H9 (cell line): ENCODE measurements at regions not wholly inside any gene's neighbourhood (a gene's known extent, or its start where the extent isn't known, plus 50 kb on each side); places are given as distances from the start of the nearest gene placed in this dataset.
A peak's percentile ranks its signal among the peaks of the same experiment; 100 is the strongest.

Source experiments
- DNase-seq: peaks from one replicate; pipeline ENCODE4 v3.0.0-alpha.2; 2017
- H2AFZ ChIP-seq: one replicate; pipeline ENCODE4 v1.6.1; 2013; ENCODE audit warnings: mild to moderate bottlenecking, low read length, control low read depth, moderate library complexity
- H2AK5ac ChIP-seq: 2 replicates; pipeline ENCODE4 v1.6.1; 2013; ENCODE audit warnings: low read length, control low read depth, mixed read lengths; ENCODE audit not compliant: insufficient read length
- H2BK120ac ChIP-seq: one replicate; pipeline ENCODE4 v1.6.1; 2013; ENCODE audit warnings: low read depth, mild to moderate bottlenecking, low read length, control low read depth, inconsistent platforms; ENCODE audit not compliant: poor library complexity, severe bottlenecking
- H2BK12ac ChIP-seq: 2 replicates; pipeline ENCODE4 v1.6.1; 2013; ENCODE audit warnings: low read length, control low read depth, mixed read lengths, low read depth; ENCODE audit not compliant: insufficient read length
- H2BK15ac ChIP-seq: 2 replicates; pipeline ENCODE4 v1.6.1; 2013; ENCODE audit warnings: low read depth, low read length, control low read depth
- H2BK20ac ChIP-seq: one replicate; pipeline ENCODE4 v1.6.1; 2013; ENCODE audit warnings: low read depth, mild to moderate bottlenecking, low read length, control low read depth, inconsistent platforms; ENCODE audit not compliant: poor library complexity, severe bottlenecking
- H2BK5ac ChIP-seq: 2 replicates; pipeline ENCODE4 v1.6.1; 2013; ENCODE audit warnings: low read length, control low read depth, mixed read lengths; ENCODE audit not compliant: insufficient read length
- H3K14ac ChIP-seq: 2 replicates; pipeline ENCODE4 v1.6.1; 2013; ENCODE audit warnings: low read length, control low read depth; ENCODE audit not compliant: insufficient read depth
- H3K18ac ChIP-seq: 2 replicates; pipeline ENCODE4 v1.6.1; 2013; ENCODE audit warnings: low read depth, mild to moderate bottlenecking, mixed read lengths, low read length, control low read depth; ENCODE audit not compliant: insufficient read length
- H3K23ac ChIP-seq: 2 replicates; pipeline ENCODE4 v1.6.1; 2013; ENCODE audit warnings: low read length, control low read depth, mixed read lengths, low read depth; ENCODE audit not compliant: insufficient read length
- H3K23me2 ChIP-seq: 2 replicates; pipeline ENCODE4 v1.6.1; 2013; ENCODE audit warnings: low read depth, mild to moderate bottlenecking, mixed read lengths, low read length, control low read depth; ENCODE audit not compliant: insufficient read length, poor library complexity, severe bottlenecking
- H3K27ac ChIP-seq: 2 replicates; pipeline ENCODE4 v1.5.1; 2013; ENCODE audit warnings: low read length, control low read depth, mixed read lengths, low read depth; ENCODE audit not compliant: insufficient read length
- H3K27me3 ChIP-seq: 2 replicates; pipeline ENCODE4 v1.6.1; 2013; ENCODE audit warnings: low read length, control low read depth, inconsistent platforms; ENCODE audit not compliant: insufficient read depth
- H3K4ac ChIP-seq: 2 replicates; pipeline ENCODE4 v1.6.1; 2013; ENCODE audit warnings: low read depth, mild to moderate bottlenecking, control low read depth, inconsistent platforms, low read length, moderate library complexity
- H3K4me1 ChIP-seq: 2 replicates; pipeline ENCODE4 v1.6.1; 2013; ENCODE audit warnings: low read length, control low read depth, inconsistent platforms; ENCODE audit not compliant: insufficient read depth
- H3K4me2 ChIP-seq: 2 replicates; pipeline ENCODE4 v1.6.1; 2013; ENCODE audit warnings: low read length, control low read depth, mixed read lengths; ENCODE audit not compliant: insufficient read length, insufficient read depth
- H3K56ac ChIP-seq: 2 replicates; pipeline ENCODE4 v1.6.1; 2013; ENCODE audit warnings: low read depth, mild to moderate bottlenecking, mixed read lengths, low read length, control low read depth; ENCODE audit not compliant: insufficient read length
- H3K79me1 ChIP-seq: 2 replicates; pipeline ENCODE4 v1.6.1; 2013; ENCODE audit warnings: low read depth, mild to moderate bottlenecking, moderate library complexity, low read length, control low read depth, inconsistent platforms; ENCODE audit not compliant: insufficient read depth, poor library complexity, severe bottlenecking
- H3K79me2 ChIP-seq: 2 replicates; pipeline ENCODE4 v1.6.1; 2013; ENCODE audit warnings: low read length, control low read depth, inconsistent platforms; ENCODE audit not compliant: insufficient read depth
- H3K9ac ChIP-seq: 2 replicates; pipeline ENCODE4 v1.6.1; 2013; ENCODE audit warnings: low read length, control low read depth, mixed read lengths; ENCODE audit not compliant: insufficient read length; ENCODE audit errors: extremely low read depth
- H3K9me3 ChIP-seq: one replicate; pipeline ENCODE4 v1.6.1; 2013; ENCODE audit warnings: low read depth, low read length, inconsistent platforms; ENCODE audit not compliant: control insufficient read depth
- H3T11ph ChIP-seq: one replicate; pipeline ENCODE4 v1.6.1; 2013; ENCODE audit warnings: mild to moderate bottlenecking, low read length, control low read depth, inconsistent platforms
- H4K20me1 ChIP-seq: one replicate; pipeline ENCODE4 v1.6.1; 2013; ENCODE audit not compliant: control insufficient read depth, insufficient read length, insufficient read depth
- H4K5ac ChIP-seq: 2 replicates; pipeline ENCODE4 v1.6.1; 2013; ENCODE audit warnings: low read depth, mild to moderate bottlenecking, mixed read lengths, low read length, control low read depth; ENCODE audit not compliant: insufficient read length
- H4K8ac ChIP-seq: replicated peaks from 2 replicates; pipeline ENCODE4 v1.6.1; 2013; ENCODE audit warnings: low read length, control low read depth, mixed read lengths, low read depth; ENCODE audit not compliant: insufficient read length
- H4K91ac ChIP-seq: 2 replicates; pipeline ENCODE4 v1.6.1; 2013; ENCODE audit warnings: low read depth, mild to moderate bottlenecking, moderate library complexity, mixed read lengths, low read length, control low read depth; ENCODE audit not compliant: insufficient read length
- H3K27ac Mint-ChIP-seq, 3 experiments: 2 replicates in 2 of 3; 3 replicates in 1 of 3; pipeline ENCODE4 v1.8.0; 2020 to 2021; ENCODE audit warnings: mixed read lengths in 3 of 3, mild to moderate bottlenecking in 1 of 3, moderate library complexity in 1 of 3
- H3K27me3 Mint-ChIP-seq: 2 replicates; pipeline ENCODE4 v1.8.0; 2021; ENCODE audit warnings: low read depth, mild to moderate bottlenecking, moderate library complexity, mixed read lengths
- H3K36me3 Mint-ChIP-seq, 3 experiments: 2 replicates in 2 of 3; 3 replicates in 1 of 3; pipeline ENCODE4 v1.8.0; 2020 to 2021; ENCODE audit warnings: low read depth in 3 of 3, mixed read lengths in 3 of 3; ENCODE audit not compliant: insufficient read depth in 1 of 3
- H3K4me1 Mint-ChIP-seq, 2 experiments: 2 replicates each; pipeline ENCODE4 v1.8.0; 2020; ENCODE audit warnings: mixed read lengths in 2 of 2
- H3K4me3 Mint-ChIP-seq, 2 experiments: 2 replicates in 1 of 2; 3 replicates in 1 of 2; pipeline ENCODE4 v1.8.0; 2020 to 2021; ENCODE audit warnings: mild to moderate bottlenecking in 2 of 2, mixed read lengths in 2 of 2, moderate library complexity in 1 of 2
- H3K9me3 Mint-ChIP-seq, 2 experiments: 2 replicates in 1 of 2; 3 replicates in 1 of 2; pipeline ENCODE4 v1.8.0; 2020; ENCODE audit warnings: mild to moderate bottlenecking in 2 of 2, mixed read lengths in 2 of 2, moderate library complexity in 1 of 2
- WGBS: extraction: QIAGEN DNeasy Blood & Tissue Kit; methylation state at CpG from one replicate; pipeline ENCODE4 v1.1.7; 2013; ENCODE audit warnings: missing lambda C conversion rate, low lambda C conversion rate, mixed read lengths; ENCODE audit not compliant: insufficient read length; ENCODE audit errors: extremely low coverage; 5-methylcytosine and 5-hydroxymethylcytosine counted together
- TF ChIP-seq, protein P1 (sequence below): fragments of 200-600 bp; sonication (generic); conservative IDR thresholded peaks from 3 replicates; pipeline ENCODE4 v1.8.0; 2021; ENCODE audit warnings: antibody characterized with exemption, mild to moderate bottlenecking

DNA sequence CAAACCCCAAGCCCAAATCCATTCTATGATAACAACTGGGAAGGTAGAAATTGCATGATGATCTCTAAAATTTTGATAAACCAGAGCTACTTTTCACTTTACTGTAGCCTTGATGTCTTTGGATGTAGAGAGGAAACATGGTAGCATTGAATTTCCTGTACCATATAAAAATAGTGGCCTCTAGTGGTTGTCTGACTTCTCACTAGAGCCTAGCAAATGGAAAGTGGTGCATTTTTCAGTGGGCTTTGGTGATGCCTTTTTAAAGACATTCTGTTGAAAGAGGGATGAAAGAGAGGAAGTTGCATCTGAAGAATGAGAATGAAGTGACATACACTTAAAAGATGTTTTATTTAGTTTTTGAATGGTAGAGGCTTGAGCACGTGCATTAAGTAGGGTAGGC lies 662.2 kb downstream of the XIRP2 start:
- H3K9me3 ChIP-seq: no peaks in the 10 kb centered on the region
- no peak overlapping the region for H3K23ac ChIP-seq
- no peak overlapping the region for H3K9ac ChIP-seq
- H4K8ac ChIP-seq: no peak overlapping the region
- no peak overlapping the region for H3K14ac ChIP-seq
- no peak overlapping the region for H4K5ac ChIP-seq
- DNase-seq: no peak
- H2AFZ ChIP-seq: no peak overlapping the region
- no peak overlapping the region for H3T11ph ChIP-seq
- no peaks in the 10 kb centered on the region for H3K4me1 ChIP-seq
- no peak overlapping the region for H3K27ac ChIP-seq
- H2BK20ac ChIP-seq: no peak overlapping the region
- H3K18ac ChIP-seq: no peak overlapping the region
- H3K23me2 ChIP-seq: no peaks in the 10 kb centered on the region
- no peak overlapping the region for H2BK5ac ChIP-seq
- Mint-ChIP-seq H3K27ac (no peak overlapping the region), H3K9me3 (no peaks in the 10 kb centered on the region; a peak in 1 of 5 replicates), H3K27me3 (no peaks in the 10 kb centered on the region), H3K4me1 (peaks cover 8 to 16% of the 10 kb centered on the region in 2 experiments), H3K4me3 (no peak overlapping the region), H3K36me3 (peaks cover 0 to 33% (median 9%) of the 10 kb centered on the region in 3 experiments; a peak in 5 of 7 replicates)
- H3K4ac ChIP-seq: no peak overlapping the region
- H4K20me1 ChIP-seq: no peaks in the 10 kb centered on the region
- no peak overlapping the region for H2AK5ac ChIP-seq
- no peaks in the 10 kb centered on the region for H3K79me1 ChIP-seq
- TF ChIP-seq, protein P1, sequence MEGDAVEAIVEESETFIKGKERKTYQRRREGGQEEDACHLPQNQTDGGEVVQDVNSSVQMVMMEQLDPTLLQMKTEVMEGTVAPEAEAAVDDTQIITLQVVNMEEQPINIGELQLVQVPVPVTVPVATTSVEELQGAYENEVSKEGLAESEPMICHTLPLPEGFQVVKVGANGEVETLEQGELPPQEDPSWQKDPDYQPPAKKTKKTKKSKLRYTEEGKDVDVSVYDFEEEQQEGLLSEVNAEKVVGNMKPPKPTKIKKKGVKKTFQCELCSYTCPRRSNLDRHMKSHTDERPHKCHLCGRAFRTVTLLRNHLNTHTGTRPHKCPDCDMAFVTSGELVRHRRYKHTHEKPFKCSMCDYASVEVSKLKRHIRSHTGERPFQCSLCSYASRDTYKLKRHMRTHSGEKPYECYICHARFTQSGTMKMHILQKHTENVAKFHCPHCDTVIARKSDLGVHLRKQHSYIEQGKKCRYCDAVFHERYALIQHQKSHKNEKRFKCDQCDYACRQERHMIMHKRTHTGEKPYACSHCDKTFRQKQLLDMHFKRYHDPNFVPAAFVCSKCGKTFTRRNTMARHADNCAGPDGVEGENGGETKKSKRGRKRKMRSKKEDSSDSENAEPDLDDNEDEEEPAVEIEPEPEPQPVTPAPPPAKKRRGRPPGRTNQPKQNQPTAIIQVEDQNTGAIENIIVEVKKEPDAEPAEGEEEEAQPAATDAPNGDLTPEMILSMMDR: peak; percentile 74
- no peak overlapping the region for H2BK15ac ChIP-seq
- H2BK12ac ChIP-seq: no peak overlapping the region
- no peak overlapping the region for H3K4me2 ChIP-seq
- no peak overlapping the region for H3K56ac ChIP-seq
- H3K79me2 ChIP-seq: no peaks in the 10 kb centered on the region
- H4K91ac ChIP-seq: no peak overlapping the region
- no peak overlapping the region for H2BK120ac ChIP-seq
- no CpG with 5 or more reads among the region's 1 CpG for WGBS
- H3K27me3 ChIP-seq: no peaks in the 10 kb centered on the region
